IPS-18c (cell line): ENCODE measurements at regions not wholly inside any gene's neighbourhood (a gene's known extent, or its start where the extent isn't known, plus 50 kb on each side); places are given as distances from the start of the nearest gene placed in this dataset.

Experiments
- H3K4me3 ChIP-seq: 2 replicates; pipeline ENCODE4 v1.7.0; 2013; ENCODE audit warnings: low read depth, mild to moderate bottlenecking, low read length, moderate library complexity; ENCODE audit not compliant: insufficient read depth
- H3K9me3 ChIP-seq: one replicate; pipeline ENCODE4 v1.6.1; 2013; ENCODE audit warnings: mild to moderate bottlenecking, low read length, moderate library complexity; ENCODE audit not compliant: control insufficient read depth, insufficient read depth

DNA sequence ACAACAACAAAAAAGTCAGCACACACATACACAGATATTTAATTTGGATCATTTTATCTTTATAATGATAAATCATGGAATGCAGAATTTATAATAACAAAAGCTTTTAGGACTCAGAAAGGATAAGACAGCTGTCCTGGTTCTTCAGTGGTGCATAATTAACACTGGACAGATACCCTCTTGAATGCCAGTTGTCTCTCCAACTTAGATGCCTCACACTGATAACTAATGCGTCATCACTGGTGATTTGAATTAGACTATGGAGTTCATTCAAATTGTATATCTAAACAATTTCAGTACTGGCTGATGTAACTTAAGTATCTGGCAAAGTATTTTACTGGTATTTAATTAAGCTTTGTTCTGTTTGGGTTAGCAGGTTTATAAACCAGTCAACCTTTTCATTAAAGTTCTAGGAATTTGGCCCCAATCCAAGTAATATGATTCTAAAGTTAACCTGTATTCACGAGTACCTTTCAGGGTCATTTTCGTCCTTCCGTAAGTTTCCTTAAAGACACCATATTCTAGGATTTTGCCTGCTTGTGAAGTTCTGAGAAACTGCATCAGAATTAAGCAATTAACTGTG lies 1199.5 kb upstream of the TMPRSS15 start:
- Histone ChIP-seq H3K9me3 (no peaks in the 10 kb centered on the region), H3K4me3 (no peak overlapping the region)

DNA sequence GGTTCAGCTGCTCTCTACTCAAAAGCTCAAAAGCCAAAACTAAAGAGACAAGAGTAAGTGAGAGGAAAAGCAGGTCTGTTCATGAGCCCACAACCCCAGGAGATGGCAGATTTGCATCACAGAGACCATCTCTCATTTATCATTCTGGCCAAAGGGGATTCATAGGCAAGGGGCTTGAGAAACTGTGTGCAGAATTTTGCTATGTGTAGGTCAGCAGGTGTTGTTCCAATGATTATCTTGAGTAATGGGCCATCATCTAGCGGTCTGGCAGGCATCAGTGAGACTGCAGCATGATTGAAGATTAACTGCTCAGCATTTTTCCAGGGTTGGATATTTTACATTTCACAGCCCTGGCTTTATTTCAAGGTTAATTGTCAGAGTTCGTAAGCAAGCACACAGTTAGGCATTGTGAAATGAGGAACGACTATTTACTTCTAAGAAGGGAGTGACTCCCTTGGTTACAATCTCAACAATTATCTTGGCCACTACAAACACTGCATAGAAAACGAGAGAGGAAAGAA lies 1204.6 kb upstream of the TMPRSS15 start:
- Histone ChIP-seq H3K9me3 (no peaks in the 10 kb centered on the region), H3K4me3 (no peak overlapping the region)

DNA sequence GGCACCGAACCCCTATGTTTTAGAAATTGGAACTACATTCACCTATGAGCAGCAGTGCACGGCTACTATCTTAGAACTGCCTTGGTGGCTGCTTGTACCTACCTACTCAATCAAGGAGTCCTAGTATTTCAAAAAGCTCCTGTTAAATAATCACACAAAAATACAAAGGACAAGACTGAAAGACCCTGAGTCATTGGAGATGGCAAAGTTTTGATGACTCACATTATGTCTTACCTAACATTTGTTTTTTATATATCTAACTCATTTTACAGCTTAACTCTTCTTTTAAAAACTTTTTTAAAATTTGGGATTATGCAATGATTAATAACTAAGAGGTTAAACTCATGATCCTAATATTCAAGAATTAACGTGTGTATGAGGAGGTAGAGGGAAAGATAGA lies 1206.0 kb upstream of the TMPRSS15 start:
- no peaks in the 10 kb centered on the region for H3K9me3 ChIP-seq
- no peak overlapping the region for H3K4me3 ChIP-seq

DNA sequence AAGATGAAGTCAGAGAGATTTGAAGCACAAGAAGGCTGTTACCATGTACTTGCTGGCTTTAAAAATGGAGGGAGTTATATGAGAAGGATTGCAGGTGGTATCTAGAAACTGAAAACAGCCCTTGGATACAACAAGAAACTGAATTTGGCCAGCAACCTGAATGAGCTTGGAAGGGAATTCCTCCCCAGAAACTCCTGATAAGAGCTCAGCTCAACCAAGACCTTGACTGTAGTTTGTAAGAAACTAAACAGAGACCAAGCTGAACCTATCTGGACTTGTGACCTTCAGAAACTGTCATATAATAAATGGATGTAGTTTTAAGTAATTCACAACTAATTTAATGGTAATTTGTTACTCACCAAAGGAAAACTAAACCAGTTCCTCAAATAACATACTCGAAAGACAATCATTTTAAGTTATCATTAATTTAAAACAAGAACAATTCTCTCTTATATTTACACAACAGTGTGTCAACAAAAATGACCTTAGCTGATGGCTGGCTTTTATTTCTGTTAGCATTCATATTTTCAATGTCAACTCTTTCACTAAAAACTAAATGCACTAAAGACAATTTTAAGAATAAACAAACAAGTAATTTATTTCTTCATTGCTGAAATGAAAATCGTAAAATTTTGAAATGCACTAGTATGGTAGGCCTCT lies 1218.4 kb upstream of the TMPRSS15 start:
- Histone ChIP-seq H3K9me3 (no peaks in the 10 kb centered on the region), H3K4me3 (no peak overlapping the region)

DNA sequence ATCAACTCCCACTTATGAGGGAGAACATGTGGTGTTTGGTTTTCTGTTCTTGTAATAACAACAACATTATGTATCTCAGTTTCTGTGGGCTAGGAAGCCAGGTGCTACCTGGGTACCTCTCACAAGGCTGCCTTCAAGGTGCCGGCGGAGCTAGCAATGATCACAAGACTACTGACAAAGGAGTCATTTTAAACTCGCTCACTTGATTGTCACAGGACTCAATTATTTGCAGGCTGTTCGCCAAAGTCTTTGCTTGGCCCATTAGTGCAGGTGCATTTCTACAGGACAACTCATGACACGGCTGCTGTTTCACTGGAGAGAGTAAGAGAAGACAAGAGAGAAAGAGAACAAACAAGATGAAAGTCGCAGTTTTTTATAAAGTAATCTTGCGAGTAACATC lies 1237.4 kb upstream of the TMPRSS15 start:
- H3K4me3 ChIP-seq: no peak overlapping the region
- H3K9me3 ChIP-seq: no peaks in the 10 kb centered on the region

DNA sequence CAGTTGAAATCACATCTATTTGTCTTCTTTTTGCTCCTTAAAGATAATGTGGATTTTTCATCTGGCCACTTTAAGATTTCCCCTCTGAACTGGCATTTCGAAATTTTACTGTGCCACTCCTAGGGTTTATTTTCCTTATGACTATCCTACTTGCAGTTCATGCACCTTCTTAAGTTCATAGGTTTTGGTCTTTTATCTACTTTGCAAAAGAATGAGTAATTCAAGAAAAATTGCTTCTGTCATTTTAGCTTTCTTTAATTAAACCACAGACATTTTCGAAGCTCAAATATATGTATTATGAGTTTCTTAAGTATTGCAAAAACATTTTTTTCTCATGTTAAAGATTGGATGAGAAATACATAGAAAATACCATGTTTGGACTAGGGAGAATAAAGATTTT lies 1244.8 kb upstream of the TMPRSS15 start:
- no peaks in the 10 kb centered on the region for H3K9me3 ChIP-seq
- no peak overlapping the region for H3K4me3 ChIP-seq

DNA sequence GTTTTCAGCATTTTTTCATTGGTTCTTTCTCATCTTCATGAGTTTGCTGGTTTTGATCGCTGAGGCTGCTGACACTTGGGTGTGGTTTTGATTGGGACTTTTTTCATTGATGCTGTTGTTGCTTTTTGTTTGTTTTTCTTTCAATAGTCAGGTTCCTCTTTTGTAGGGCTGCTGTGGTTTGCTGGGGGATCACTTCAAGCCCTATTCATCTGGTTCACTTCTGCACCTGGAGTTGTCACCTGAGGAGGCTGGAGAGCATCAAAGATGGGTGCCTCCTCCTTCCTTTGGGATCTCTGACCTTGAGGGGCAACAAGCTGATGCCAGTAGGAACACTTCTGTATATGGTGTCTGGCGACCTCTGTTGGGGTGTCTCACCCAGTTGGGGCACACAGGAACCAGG lies 1279.9 kb upstream of the TMPRSS15 start:
- H3K4me3 ChIP-seq: no peak overlapping the region
- peaks cover 7% of the 10 kb centered on the region for H3K9me3 ChIP-seq

DNA sequence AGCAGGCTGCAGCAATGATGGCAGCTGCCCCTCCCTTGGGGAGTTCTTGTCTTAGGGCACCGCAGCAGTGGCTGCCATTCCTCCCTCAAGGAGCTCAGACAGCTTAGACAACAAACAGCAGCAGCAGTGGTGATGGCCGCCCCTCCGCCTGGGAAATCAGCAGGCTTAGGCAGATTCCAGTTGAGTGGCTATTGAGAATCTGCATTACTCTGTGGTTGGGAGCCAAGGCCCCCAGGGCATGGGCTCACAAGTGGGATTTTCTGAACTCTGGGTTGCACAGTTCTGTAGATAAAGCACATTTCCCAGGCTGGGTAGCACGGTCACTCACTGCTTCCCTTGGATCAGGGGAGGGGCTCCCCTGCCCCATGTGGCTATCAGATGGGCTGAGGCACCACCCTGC lies 1280.7 kb upstream of the TMPRSS15 start:
- H3K9me3 ChIP-seq: peaks cover 7% of the 10 kb centered on the region
- no peak overlapping the region for H3K4me3 ChIP-seq

DNA sequence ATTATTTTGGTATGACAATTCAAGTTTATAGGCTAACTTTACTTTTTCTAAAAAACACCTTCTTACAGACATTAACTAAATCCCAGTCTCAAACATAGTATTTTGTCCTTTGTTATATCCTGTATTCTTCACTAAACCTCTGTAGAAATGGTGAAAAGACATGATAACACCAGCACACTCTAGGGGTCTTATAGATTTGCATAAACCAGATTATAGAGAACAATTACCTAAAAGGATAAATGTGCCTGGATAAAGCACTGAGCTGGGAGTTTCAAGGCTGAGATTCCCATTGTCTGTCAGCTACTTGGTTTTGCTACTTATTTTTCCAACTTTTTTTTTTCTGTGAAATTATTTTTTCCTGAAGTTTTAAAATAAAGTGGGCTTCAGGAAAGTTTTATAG lies 1288.6 kb upstream of the TMPRSS15 start:
- Histone ChIP-seq H3K4me3 (no peak overlapping the region), H3K9me3 (no peaks in the 10 kb centered on the region)

DNA sequence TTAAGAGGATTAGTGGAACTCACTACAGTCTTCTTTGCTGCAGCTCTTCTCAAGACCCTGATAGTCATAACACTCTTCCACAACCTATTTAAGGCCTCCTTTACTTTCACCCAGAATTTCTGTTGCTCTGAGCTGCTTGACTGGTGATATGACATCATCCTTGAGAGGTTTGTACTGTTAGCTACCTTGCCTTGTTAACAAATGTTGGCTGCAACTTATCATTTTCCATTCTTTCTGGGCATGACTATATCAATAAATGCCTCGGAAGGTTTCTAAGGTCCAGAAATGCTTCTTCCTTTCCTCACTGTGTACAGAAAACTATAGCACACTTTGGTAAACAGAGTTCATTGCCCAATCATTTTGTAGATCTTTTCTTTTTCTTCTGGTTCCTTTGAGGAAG lies 1292.2 kb upstream of the TMPRSS15 start:
- H3K9me3 ChIP-seq: no peaks in the 10 kb centered on the region
- no peak overlapping the region for H3K4me3 ChIP-seq

DNA sequence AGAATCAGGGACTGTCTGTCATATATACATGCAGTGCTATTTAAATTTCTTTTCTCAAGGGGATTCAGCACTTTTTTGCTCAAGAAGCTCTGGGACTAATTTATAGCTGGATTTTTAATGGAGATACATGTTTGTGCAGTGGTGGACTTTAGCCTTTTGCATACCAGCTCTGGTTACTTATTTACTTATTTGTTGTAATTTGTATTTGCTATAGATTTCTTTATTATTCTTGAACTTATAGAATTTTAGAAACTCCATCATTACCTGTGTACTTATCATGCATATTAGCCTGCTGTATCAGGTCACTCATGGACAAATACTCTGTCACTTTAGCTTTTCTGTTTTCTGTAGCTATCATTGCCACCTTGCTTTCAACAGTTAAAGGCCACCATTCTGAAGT lies 1296.9 kb upstream of the TMPRSS15 start:
- H3K9me3 ChIP-seq: no peaks in the 10 kb centered on the region
- no peak overlapping the region for H3K4me3 ChIP-seq

DNA sequence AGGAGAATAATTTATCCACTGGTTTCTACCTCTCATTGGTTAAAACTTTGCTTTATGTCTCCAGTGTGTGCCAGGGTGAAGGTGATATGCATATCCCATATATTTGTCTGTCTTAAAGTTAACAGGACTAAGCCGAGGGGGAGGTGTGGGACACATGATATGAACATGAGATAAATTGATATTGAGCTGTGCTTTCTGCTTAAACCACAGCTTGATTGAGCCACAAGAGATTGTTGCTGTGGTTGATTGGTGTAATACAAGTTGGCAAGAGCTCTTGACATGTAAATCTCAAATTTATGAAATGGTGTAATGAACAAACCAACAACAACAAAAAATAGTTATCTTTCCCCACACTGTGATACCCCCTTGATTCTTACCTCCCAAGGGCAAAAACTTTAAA lies 1295.5 kb upstream of the NCAM2 start:
- H3K9me3 ChIP-seq: peaks cover under 1% of the 10 kb centered on the region
- no peak overlapping the region for H3K4me3 ChIP-seq

DNA sequence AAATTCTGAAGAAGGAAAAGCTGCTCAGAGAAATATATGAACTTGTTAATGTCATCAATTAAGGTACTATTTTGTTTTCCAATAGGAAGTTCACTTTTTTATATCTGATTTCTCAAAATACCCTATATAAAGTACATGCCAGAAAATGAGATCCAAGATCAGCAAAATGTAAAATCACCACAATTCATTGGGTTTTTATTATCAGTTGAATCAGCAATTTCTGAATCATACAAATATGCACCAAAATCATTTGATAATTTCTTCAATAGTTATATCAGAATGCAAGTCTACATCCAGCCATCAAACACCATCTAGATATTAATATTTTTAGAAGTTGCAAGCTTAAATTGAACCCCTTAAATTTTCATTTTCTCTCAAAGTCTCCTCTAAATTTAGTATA lies 1293.4 kb upstream of the NCAM2 start:
- H3K4me3 ChIP-seq: no peak overlapping the region
- H3K9me3 ChIP-seq: peaks cover 5% of the 10 kb centered on the region

DNA sequence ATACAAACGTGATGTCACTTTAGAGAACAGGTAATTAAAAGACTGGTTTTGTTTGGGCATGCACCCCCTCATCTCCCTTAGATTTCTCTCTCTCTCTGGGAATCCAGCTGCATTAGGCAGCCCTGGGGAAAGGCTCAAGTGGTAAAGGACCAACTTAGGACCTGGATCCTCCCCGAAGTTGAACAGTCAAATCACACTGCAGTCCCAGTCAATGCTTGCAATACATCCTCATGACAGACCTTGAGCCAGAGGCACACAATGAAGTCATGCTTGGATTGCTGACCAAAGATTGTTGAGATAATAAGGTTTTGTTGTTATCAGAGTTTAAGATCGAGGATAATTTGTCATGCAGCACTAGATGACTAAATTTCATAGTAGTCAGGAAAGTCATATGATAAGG lies 1285.8 kb upstream of the NCAM2 start:
- Histone ChIP-seq H3K4me3 (no peak overlapping the region), H3K9me3 (peaks cover 5% of the 10 kb centered on the region)

DNA sequence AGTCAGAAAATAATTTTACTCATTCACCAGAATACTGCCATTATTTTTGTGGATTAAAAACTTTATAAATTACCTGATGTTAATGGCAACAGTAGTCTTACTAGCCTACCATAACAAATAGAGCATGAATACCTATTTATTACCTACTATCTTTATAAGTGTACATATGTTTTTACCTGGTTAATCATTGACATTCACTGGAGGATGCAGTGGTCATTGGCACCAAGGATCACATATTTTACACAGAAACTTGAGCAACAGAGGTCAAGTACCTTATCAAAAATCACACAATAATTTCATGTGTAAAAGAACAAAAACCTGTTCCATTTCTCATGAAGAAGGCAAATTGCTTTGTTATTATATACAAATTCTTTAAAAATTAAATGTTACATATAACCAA lies 1284.9 kb upstream of the NCAM2 start:
- Histone ChIP-seq H3K4me3 (no peak overlapping the region), H3K9me3 (no peaks in the 10 kb centered on the region)

DNA sequence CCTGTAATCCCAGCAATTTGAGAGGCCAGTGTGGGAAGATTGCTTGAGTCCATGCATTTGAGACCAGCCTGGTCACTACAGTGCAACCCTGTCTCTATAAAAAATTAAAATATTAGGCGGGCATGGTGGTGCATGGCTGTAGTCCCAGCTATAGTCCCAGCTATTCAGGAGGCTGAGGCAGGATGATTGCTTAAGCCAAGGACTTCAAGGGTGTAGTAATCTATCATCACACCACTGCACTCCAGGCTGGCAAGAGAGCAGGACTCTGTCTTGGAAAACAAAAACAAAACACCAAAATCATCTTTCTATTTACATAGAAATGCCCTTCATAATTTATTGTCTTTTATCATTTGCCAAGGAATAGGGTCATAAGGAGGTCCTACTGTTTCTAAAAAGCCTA lies 1274.1 kb upstream of the NCAM2 start:
- Histone ChIP-seq H3K4me3 (no peak overlapping the region), H3K9me3 (no peaks in the 10 kb centered on the region)

DNA sequence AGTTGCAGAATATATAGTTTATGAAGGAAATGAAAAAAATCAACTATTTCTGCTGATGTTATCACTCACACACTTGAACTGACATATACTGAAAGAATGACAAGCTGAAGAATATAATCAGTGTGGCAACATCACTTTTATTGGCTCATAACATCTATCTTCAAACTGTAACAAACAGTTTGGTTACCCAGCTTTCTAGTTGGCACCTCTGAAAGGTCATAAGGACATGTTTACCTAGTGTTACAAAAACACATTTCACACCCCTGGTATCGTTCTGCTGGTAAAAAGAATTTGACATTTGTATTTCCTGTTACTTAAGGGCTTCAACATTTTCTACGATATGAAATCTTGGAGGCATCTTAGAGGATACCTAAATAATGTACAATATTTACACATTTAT lies 1267.0 kb upstream of the NCAM2 start:
- Histone ChIP-seq H3K4me3 (no peak overlapping the region), H3K9me3 (no peaks in the 10 kb centered on the region)

DNA sequence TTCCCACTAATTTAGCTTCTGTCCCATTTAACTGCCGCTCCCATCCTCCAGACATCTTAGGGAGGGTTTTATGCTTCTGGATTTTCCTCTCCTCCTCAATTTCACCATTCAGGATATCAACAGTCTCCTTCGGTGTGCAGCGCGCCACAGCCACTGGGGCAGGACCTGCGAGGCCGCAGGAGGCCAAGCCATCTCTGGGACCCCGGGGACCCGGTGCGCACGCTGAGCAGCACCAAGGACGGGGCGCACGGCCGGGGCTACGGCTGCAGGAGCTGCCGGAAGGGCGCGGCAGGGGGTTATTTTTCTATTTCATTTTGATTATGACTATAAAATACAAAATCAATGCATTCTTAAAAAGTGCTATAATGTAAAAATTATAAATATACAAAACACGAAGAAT lies 1238.4 kb upstream of the NCAM2 start:
- Histone ChIP-seq H3K9me3 (no peaks in the 10 kb centered on the region), H3K4me3 (no peak overlapping the region)

DNA sequence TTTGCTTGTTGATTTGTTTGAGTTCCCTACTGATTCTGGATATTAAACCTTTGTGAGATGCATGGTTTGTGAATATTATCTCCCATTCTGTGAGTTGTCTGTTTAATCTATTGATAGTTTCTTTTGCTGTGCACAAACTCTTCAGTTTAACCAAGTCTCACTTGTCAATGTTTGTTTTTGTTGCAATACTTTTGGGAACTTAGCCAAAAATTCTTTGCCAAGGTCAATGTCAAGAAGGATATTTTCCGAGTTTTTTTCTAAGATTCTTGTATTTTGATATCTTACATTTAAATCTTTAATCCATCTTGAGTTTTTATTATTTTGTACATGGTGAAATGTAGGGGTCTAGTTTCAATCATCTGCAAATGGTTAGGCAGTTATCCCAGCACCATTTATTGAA lies 1230.7 kb upstream of the NCAM2 start:
- no peak overlapping the region for H3K4me3 ChIP-seq
- H3K9me3 ChIP-seq: no peaks in the 10 kb centered on the region
